HuH-7 (cell line): ENCODE measurements at regions not wholly inside any gene's neighbourhood (a gene's known extent, or its start where the extent isn't known, plus 50 kb on each side); places are given as distances from the start of the nearest gene placed in this dataset.
A peak's percentile ranks its signal among the peaks of the same experiment; 100 is the strongest.

Experiments used
- DNase-seq: peaks from one replicate; pipeline ENCODE4 v3.0.0; 2011; ENCODE audit warnings: low spot score

DNA sequence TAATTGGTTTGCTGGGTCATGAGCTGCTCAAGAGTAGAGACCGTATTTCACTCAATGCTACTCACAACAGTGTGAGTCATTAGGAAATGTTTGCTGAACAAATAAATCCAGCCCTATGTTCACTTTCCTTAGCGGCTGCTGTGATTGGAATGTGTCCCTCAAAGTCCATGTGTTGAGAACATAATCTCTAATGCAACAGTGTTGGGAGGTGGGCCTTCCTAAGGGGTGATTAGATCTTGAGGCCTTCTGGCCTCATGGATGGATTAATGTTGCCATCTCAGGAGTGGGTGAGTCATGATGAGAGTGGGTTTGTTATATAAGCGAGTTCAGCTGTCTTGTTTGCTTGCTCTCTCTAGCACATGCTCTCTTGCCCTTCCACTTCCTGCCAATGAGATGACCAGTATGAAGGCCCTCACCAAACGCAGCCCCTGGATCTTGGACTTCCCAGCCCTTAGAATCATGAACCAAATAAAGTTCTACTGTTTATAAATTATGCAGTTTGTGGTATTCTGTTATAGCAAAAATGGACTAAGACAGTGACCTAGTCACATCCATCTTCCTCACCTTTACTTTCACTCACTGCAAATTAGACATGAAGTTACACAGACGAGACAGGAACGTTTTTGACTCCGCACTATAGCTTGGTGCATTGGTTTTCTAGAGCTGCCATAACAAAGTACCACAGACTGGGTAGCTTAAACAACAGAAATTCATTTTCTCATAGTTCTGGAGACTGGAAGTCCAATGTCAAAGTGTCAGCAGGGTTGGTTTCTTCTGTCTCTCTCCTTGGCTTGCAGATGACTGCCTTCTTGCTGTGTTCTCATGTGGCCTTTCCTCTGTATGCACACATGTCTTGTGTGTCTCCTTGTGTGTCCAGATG lies 50.9 kb upstream of the FAM169A start:
- peak; percentile 62 for DNase-seq
